HL-60 (cell line): ENCODE measurements at regions not wholly inside any gene's neighbourhood (a gene's known extent, or its start where the extent isn't known, plus 50 kb on each side); places are given as distances from the start of the nearest gene placed in this dataset.

Source experiments
- POLR2AphosphoS5 ChIP-seq: IDR thresholded peaks from 2 replicates; pipeline ENCODE4 v1.6.1; 2012; ENCODE audit warnings: low read depth
- TF ChIP-seq, protein P1 (sequence below): IDR thresholded peaks from one replicate; pipeline ENCODE4 v1.5.1; 2011; ENCODE audit warnings: low read length, control low read depth, inconsistent platforms; ENCODE audit not compliant: insufficient read depth

DNA sequence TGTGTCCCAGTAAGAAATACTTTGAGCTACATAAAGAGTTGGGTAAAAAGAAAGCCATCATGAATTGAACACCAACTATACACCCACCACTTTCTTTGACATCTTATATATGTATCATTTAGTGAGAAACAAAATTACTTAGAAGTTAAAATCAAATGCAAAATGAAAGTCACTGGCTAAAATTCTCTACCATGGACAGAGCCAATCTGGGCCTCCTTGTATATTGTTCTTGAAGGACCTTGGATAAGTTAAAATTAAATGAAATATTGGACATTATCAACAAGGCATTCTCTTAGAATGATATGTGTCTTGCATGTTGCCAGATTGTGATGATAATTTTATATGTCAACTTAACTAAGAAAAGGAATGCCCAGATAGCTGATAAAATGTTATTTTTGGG lies 64.2 kb upstream of the CHL1 start:
- TF ChIP-seq, protein P1, sequence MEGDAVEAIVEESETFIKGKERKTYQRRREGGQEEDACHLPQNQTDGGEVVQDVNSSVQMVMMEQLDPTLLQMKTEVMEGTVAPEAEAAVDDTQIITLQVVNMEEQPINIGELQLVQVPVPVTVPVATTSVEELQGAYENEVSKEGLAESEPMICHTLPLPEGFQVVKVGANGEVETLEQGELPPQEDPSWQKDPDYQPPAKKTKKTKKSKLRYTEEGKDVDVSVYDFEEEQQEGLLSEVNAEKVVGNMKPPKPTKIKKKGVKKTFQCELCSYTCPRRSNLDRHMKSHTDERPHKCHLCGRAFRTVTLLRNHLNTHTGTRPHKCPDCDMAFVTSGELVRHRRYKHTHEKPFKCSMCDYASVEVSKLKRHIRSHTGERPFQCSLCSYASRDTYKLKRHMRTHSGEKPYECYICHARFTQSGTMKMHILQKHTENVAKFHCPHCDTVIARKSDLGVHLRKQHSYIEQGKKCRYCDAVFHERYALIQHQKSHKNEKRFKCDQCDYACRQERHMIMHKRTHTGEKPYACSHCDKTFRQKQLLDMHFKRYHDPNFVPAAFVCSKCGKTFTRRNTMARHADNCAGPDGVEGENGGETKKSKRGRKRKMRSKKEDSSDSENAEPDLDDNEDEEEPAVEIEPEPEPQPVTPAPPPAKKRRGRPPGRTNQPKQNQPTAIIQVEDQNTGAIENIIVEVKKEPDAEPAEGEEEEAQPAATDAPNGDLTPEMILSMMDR: no peak
- TF ChIP-seq POLR2AphosphoS5: no peak
